ENCODE measurements at regions not wholly inside any gene's neighbourhood (a gene's known extent, or its start where the extent isn't known, plus 50 kb on each side); places are given as distances from the start of the nearest gene placed in this dataset.

GRCh38 chr7:16298221-16298620, 123.1 kb downstream of the CRPPA start:
- TF ChIP-seq CREB1 (IDR thresholded peaks at IDR 0.05; ENCODE audit: low read depth) (no peak), EP300 (IDR thresholded peaks at IDR 0.05; ENCODE audit: borderline replicate concordance) (no peak), CEBPB (IDR thresholded peaks at IDR 0.05) (no peak), TAF1 (IDR thresholded peaks at IDR 0.05; ENCODE audit: low read depth) (no peak), EGR1 (IDR thresholded peaks at IDR 0.05) (no peak), MAX (IDR thresholded peaks at IDR 0.05) (no peak), REST (IDR thresholded peaks at IDR 0.05; ENCODE audit: low read depth) (no peak), FOXM1 (IDR thresholded peaks at IDR 0.05; ENCODE audit: borderline replicate concordance, low read depth) (no peak), ZBTB7A (IDR thresholded peaks at IDR 0.05; ENCODE audit: low read depth) (no peak), YY1 (IDR thresholded peaks at IDR 0.05; ENCODE audit: low read depth) (no peak), USF1 (IDR thresholded peaks at IDR 0.05) (no peak), TEAD4 (IDR thresholded peaks at IDR 0.05) (no peak), TCF12 (IDR thresholded peaks at IDR 0.05; ENCODE audit: low read depth) (no peak)
